ENCODE measurements at regions not wholly inside any gene's neighbourhood (a gene's known extent, or its start where the extent isn't known, plus 50 kb on each side); places are given as distances from the start of the nearest gene placed in this dataset.
"Not testable (repeated sequence)": the region's sequence is repeated elsewhere in the genome, so short reads cannot be mapped to it uniquely, and the experiment has no call there.

DNA sequence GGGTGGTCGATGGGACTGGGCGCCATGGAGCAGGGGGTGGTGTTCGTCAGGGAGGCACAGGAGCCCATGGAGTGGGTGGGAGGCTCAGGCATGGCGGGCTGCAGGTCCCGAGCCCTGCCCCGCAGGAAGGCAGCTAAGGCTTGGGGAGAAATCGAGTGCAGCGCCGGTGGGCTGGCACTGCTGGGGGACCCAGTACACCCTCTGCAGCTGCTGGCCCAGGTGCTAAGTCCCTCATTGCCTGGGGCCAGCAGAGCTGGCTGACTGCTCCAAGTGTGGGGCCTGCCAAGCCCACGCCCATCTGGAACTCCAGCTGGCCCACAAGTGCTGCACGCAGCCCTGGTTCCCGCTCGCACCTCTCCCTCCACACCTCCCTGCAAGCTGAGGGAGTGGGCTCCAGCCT is 1009.6 kb downstream of the TMTC2 start:
- H3K4me1 Mint-ChIP-seq (ENCODE audit: low read depth); DNase-seq; H3K4me3 Mint-ChIP-seq; H3K27me3 Mint-ChIP-seq (ENCODE audit: low read depth); H3K36me3 Mint-ChIP-seq (ENCODE audit: low read depth); POLR2A ChIA-PET; ATAC-seq; H3K27ac Mint-ChIP-seq; CTCF ChIA-PET: not testable (repeated sequence)
- peaks cover 16% of the 10 kb centered on the region for H3K9me3 Mint-ChIP-seq (ENCODE audit: insufficient read depth)

DNA sequence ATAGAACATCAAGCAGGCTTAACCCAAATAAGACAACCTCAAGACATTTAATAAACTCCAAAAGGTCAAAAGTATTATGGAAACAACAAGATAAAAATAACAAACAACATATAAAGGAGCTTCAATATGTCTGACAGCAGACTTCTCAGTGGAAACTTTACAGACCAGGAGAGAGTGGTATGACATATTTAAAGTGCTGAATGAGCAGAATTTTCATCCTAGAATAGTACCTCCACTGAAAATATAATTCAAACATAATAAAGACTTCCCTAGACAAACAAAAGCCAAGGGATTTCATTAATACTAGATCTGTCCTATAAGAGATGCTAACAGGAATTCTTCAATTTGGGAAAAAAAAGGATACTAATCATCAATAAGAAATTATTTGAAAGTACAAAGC is 1005.0 kb downstream of the TMTC2 start:
- Mint-ChIP-seq H3K9me3 (ENCODE audit: insufficient read depth) (peaks cover 17% of the 10 kb centered on the region), H3K36me3 (ENCODE audit: low read depth) (no peaks in the 10 kb centered on the region), H3K27ac (no peak overlapping the region), H3K4me3 (no peak overlapping the region), H3K27me3 (ENCODE audit: low read depth) (no peaks in the 10 kb centered on the region), H3K4me1 (ENCODE audit: low read depth) (no peaks in the 10 kb centered on the region)
- CTCF ChIA-PET, result no interaction called here
- DNase-seq (no peak), ATAC-seq (no peak)
- POLR2A ChIA-PET, result no interaction called here

DNA sequence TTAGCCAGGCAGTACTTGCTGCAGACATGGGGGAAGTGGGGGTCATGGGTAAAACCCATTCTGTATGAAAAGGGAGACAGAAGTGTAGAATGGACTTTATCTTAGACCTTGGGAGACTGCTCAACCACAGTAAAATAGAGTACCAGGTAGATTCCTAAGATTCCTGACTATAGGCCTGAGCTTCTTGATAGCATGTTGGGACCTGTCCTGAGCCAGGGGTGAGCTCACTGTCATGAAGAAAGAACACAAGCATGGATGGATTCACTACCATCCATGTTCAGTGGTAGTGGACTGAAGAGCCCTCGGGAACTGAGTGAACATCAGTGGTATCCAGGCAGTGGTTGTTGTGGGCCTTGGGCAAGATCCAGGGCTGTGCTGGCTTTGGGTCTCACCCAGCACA is 1003.8 kb downstream of the TMTC2 start:
- Mint-ChIP-seq H3K4me1 (ENCODE audit: low read depth) (no peaks in the 10 kb centered on the region), H3K27me3 (ENCODE audit: low read depth) (no peaks in the 10 kb centered on the region), H3K27ac (no peak overlapping the region), H3K4me3 (no peak overlapping the region), H3K9me3 (ENCODE audit: insufficient read depth) (peaks cover 17% of the 10 kb centered on the region), H3K36me3 (ENCODE audit: low read depth) (no peaks in the 10 kb centered on the region)
- DNase-seq (no peak), ATAC-seq (no peak)
- POLR2A ChIA-PET, result no interaction called here
- CTCF ChIA-PET, result no interaction called here

- ATAC-seq, result no peak
- Mint-ChIP-seq H3K36me3 (ENCODE audit: low read depth) (no peaks in the 10 kb centered on the region), H3K4me3 (no peak overlapping the region), H3K9me3 (ENCODE audit: insufficient read depth) (peaks cover 17% of the 10 kb centered on the region), H3K27me3 (ENCODE audit: low read depth) (no peaks in the 10 kb centered on the region), H3K4me1 (ENCODE audit: low read depth) (no peaks in the 10 kb centered on the region), H3K27ac (no peak overlapping the region)
- ChIA-PET CTCF (no interaction called here), POLR2A (no interaction called here)
- DNase-seq, result no peak
Observed at GRCh38 chr12:83689333-83689732, 1002.6 kb downstream of the TMTC2 start.

DNA sequence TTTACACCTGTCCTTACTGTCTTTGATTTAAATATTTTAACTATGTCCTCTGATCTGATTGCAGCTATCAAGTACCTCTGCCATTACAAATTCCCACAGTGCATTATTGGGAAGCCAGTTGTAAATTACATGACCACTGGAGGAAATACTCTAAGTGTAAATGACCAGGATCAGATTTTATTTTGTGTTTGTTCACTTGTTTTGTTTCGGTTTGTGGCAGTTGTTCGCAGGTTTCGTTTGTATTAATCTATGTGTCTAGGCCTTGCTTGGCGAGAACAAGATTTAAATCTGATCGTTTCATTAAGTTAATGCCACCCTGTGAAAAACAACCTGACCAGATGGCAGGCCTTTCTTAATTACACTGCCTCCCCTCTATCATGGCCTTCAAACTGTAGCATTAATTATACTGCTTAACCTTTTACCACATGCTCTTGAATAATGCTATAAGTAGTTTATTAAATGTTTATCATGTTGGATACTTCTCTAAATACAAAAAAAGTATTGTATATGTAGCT is 990.1 kb downstream of the TMTC2 start:
- ChIA-PET CTCF (no interaction called here), POLR2A (no interaction called here)
- H3K9me3 Mint-ChIP-seq (ENCODE audit: insufficient read depth), result peaks cover 3% of the 10 kb centered on the region
- no peaks in the 10 kb centered on the region for H3K27me3 Mint-ChIP-seq (ENCODE audit: low read depth)
- H3K27ac Mint-ChIP-seq, result no peak overlapping the region
- ATAC-seq, result no peak
- no peaks in the 10 kb centered on the region for H3K36me3 Mint-ChIP-seq (ENCODE audit: low read depth)
- H3K4me3 Mint-ChIP-seq, result no peak overlapping the region
- no peaks in the 10 kb centered on the region for H3K4me1 Mint-ChIP-seq (ENCODE audit: low read depth)
- DNase-seq, result no peak

DNA sequence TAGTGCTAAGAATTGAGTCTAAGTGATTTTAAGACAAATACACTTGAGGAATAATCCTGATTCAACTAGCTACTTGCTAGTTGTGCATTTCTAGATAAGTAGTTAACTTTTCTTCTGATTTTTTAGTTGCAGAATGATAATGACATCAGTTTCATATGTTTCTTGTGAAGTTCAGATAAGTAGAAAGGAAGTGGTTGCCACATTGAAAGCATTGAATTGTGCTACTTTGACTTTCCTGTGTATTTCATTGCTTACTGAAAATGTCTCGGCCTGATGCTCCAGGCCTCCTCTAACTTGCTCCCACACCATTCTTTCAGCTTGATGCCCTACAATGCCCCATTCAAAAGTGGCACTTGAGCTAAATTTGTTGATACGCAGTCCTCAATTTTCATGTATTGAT is 980.0 kb downstream of the TMTC2 start:
- CTCF ChIA-PET, result no interaction called here
- H3K27ac Mint-ChIP-seq, result no peak overlapping the region
- ATAC-seq (no peak), DNase-seq (no peak)
- H3K4me3 Mint-ChIP-seq, result no peak overlapping the region
- no peaks in the 10 kb centered on the region for H3K4me1 Mint-ChIP-seq (ENCODE audit: low read depth)
- POLR2A ChIA-PET, result no interaction called here
- H3K36me3 Mint-ChIP-seq (ENCODE audit: low read depth), result no peaks in the 10 kb centered on the region
- peaks cover 3% of the 10 kb centered on the region for H3K9me3 Mint-ChIP-seq (ENCODE audit: insufficient read depth)
- no peaks in the 10 kb centered on the region for H3K27me3 Mint-ChIP-seq (ENCODE audit: low read depth)

GRCh38 chr12:83665634-83666218 is 979.0 kb downstream of the TMTC2 start:
- no peak overlapping the region for H3K4me3 Mint-ChIP-seq
- ATAC-seq (no peak), DNase-seq (no peak)
- H3K27ac Mint-ChIP-seq, result no peak overlapping the region
- no peaks in the 10 kb centered on the region for H3K4me1 Mint-ChIP-seq (ENCODE audit: low read depth)
- no peaks in the 10 kb centered on the region for H3K27me3 Mint-ChIP-seq (ENCODE audit: low read depth)
- no peaks in the 10 kb centered on the region for H3K36me3 Mint-ChIP-seq (ENCODE audit: low read depth)
- H3K9me3 Mint-ChIP-seq (ENCODE audit: insufficient read depth), result peaks cover 3% of the 10 kb centered on the region
- POLR2A ChIA-PET, result no interaction called here
- CTCF ChIA-PET, result no interaction called here

GRCh38 chr12:83664650-83665049 is 977.9 kb downstream of the TMTC2 start:
- Mint-ChIP-seq H3K27ac (no peak overlapping the region), H3K27me3 (ENCODE audit: low read depth) (no peaks in the 10 kb centered on the region), H3K36me3 (ENCODE audit: low read depth) (no peaks in the 10 kb centered on the region), H3K4me3 (no peak overlapping the region), H3K4me1 (ENCODE audit: low read depth) (no peaks in the 10 kb centered on the region), H3K9me3 (ENCODE audit: insufficient read depth) (peaks cover 3% of the 10 kb centered on the region)
- POLR2A ChIA-PET, result no interaction called here
- ATAC-seq (no peak), DNase-seq (no peak)
- CTCF ChIA-PET, result no interaction called here

DNA sequence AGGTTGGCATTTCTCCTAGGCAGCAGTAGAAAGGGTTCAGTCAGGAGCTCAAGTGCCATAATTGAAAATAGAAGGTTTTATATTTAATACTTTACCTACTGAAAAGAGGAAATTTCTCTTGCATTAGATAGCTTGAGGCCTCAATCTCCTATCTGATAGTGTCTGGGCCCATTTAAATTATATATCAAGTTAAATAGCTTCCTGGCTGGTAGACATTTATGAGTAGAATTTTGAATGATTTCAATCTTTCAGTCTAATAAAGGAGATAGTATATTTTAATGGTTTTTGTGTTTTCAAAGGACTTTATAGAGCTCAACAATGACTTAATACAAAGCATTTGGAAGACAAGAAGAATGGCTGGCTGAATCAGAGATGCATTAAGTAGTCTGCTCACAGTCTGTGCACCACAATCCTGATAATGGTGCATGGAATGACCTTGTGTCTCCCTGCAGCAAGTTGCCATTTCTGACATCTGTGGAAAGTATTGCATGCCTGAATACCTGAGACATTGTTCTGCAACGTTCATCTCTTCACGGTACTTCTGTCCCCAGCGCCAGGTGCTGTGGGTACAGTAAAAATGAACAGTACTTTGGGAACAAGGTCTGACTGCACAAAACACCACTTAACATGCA is 974.1 kb downstream of the TMTC2 start:
- ChIA-PET POLR2A (no interaction called here), CTCF (no interaction called here)
- Mint-ChIP-seq H3K36me3 (ENCODE audit: low read depth) (no peaks in the 10 kb centered on the region), H3K27me3 (ENCODE audit: low read depth) (no peaks in the 10 kb centered on the region), H3K27ac (no peak overlapping the region), H3K4me3 (no peak overlapping the region), H3K4me1 (ENCODE audit: low read depth) (no peaks in the 10 kb centered on the region), H3K9me3 (ENCODE audit: insufficient read depth) (no peaks in the 10 kb centered on the region)
- DNase-seq (no peak), ATAC-seq (no peak)

DNA sequence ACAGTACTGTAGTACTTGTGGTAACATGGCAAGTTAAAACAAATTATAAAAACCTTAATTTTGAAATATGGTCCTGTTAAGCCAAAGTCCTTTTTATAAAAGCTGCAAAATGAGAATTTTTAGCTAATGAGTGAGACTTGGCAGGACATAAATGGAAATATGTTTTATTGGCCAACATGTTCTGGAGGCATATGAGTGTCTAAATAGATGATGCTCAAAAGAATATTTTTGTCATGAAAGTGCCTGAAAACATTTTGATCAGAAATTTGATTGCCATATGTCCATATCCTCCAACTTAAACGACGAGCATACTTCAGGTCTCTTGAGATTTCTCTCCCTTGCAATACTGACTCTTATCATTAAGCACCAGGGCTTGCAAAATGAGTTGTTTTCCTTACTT is 972.6 kb downstream of the TMTC2 start:
- DNase-seq (no peak), ATAC-seq (no peak)
- Mint-ChIP-seq H3K4me3 (no peak overlapping the region), H3K36me3 (ENCODE audit: low read depth) (no peaks in the 10 kb centered on the region), H3K4me1 (ENCODE audit: low read depth) (no peaks in the 10 kb centered on the region), H3K27ac (no peak overlapping the region), H3K9me3 (ENCODE audit: insufficient read depth) (no peaks in the 10 kb centered on the region), H3K27me3 (ENCODE audit: low read depth) (no peaks in the 10 kb centered on the region)
- ChIA-PET CTCF (no interaction called here), POLR2A (no interaction called here)

GRCh38 chr12:83656004-83656403 is 969.3 kb downstream of the TMTC2 start:
- no peaks in the 10 kb centered on the region for H3K4me1 Mint-ChIP-seq (ENCODE audit: low read depth)
- ChIA-PET POLR2A (no interaction called here), CTCF (no interaction called here)
- DNase-seq (no peak), ATAC-seq (no peak)
- H3K9me3 Mint-ChIP-seq (ENCODE audit: insufficient read depth), result peaks cover 5% of the 10 kb centered on the region
- no peaks in the 10 kb centered on the region for H3K36me3 Mint-ChIP-seq (ENCODE audit: low read depth)
- no peak overlapping the region for H3K4me3 Mint-ChIP-seq
- H3K27me3 Mint-ChIP-seq (ENCODE audit: low read depth), result no peaks in the 10 kb centered on the region
- H3K27ac Mint-ChIP-seq, result no peak overlapping the region

- POLR2A ChIA-PET, result no interaction called here
- Mint-ChIP-seq H3K27me3 (ENCODE audit: low read depth) (no peaks in the 10 kb centered on the region), H3K27ac (no peak overlapping the region), H3K9me3 (ENCODE audit: insufficient read depth) (peaks cover 3% of the 10 kb centered on the region), H3K4me3 (no peak overlapping the region), H3K4me1 (ENCODE audit: low read depth) (no peaks in the 10 kb centered on the region), H3K36me3 (ENCODE audit: low read depth) (no peaks in the 10 kb centered on the region)
- DNase-seq (no peak), ATAC-seq (no peak)
- CTCF ChIA-PET, result no interaction called here
Observed at GRCh38 chr12:83642205-83642604, 955.5 kb downstream of the TMTC2 start.

DNA sequence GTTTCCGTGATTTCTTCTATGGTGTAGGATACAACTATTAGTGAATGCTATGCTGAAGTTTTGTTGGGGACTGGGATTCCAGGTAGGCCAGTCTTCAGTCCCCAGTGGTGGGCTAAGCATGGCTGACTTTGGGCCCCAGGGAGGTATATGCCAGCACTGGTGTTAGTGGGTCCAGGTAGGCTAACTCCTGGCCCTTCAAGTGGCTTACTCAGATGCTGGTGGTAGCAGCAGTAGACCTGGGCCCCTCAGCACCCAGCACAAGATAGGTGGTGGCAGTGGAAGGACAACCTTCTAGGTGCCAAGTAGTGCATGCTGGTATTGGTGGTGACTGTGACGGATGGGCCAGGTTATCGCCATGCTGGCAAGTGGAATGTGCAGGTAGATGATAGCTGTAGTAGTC is 955.1 kb downstream of the TMTC2 start:
- peaks cover 3% of the 10 kb centered on the region for H3K9me3 Mint-ChIP-seq (ENCODE audit: insufficient read depth)
- no peaks in the 10 kb centered on the region for H3K36me3 Mint-ChIP-seq (ENCODE audit: low read depth)
- ATAC-seq (no peak), DNase-seq (no peak)
- no peak overlapping the region for H3K4me3 Mint-ChIP-seq
- CTCF ChIA-PET, result no interaction called here
- H3K27ac Mint-ChIP-seq, result no peak overlapping the region
- H3K27me3 Mint-ChIP-seq (ENCODE audit: low read depth), result no peaks in the 10 kb centered on the region
- H3K4me1 Mint-ChIP-seq (ENCODE audit: low read depth), result no peaks in the 10 kb centered on the region
- POLR2A ChIA-PET, result no interaction called here
